Fibroblast of skin of scalp (primary cell): ENCODE measurements at regions not wholly inside any gene's neighbourhood (a gene's known extent, or its start where the extent isn't known, plus 50 kb on each side); places are given as distances from the start of the nearest gene placed in this dataset.

Source experiments
- DNase-seq: peaks from one replicate; pipeline ENCODE4 v3.0.0-alpha.2; 2013

DNA sequence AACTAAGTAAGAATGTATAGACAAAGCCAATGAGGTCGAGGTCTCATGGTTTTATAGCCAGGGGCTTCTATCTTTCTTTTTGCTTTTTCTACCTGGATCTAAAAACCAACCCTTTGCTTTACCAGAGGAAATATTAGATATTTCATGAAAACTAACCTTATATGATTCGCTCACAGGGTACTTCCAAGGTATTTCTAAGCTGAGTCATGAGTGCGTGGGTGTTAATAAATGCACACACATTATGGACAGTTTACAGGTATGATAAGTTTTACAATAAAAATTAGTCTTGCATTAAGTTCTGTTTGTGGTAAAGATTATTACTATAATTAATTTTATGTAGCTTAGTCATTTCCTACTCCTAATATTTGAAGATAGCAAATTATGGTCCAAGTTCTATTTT is 217.2 kb downstream of the CHRM3 start:
- no peak for DNase-seq

- DNase-seq: no peak
Measured at GRCh38 chr1:239606850-239607400, 220.6 kb downstream of the CHRM3 start.

DNA sequence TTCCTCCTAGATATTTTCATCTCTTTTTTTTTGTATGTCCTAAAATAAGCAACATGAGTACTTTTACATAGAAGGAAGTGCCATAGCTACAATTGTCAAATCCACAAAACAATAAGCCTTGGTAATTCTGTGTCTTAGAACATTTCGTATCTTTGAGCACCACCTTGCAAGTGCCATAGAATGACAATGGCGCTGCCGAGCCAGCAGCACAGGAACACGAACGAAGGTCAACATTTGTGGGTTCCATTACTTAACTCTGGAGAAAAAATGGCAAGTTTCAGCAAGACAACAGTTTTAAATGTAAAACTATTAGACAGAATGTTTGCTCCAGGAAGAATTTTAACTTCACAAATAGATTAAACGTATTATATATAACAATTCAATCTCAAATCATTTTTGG is 222.1 kb downstream of the CHRM3 start:
- no peak for DNase-seq

DNA sequence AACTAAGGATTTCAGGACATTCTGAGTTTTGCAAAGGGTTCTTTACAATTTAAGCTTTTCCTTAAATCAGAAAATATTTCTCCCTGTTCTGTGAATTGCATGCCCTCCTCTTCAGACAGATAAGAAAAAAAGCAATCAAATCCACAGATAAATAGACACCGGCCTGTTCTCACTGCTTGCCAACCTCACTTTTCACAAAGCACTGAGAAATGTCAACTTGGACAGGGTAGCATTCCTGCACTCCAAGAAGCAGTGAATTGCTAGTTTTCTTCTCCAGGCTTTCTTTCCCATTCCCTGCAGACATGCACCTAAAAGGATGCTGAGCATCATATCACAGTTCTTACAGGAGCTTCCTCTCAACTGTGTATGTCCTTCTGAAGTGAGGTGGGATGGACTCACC is 226.0 kb downstream of the CHRM3 start:
- no peak for DNase-seq

- no peak for DNase-seq
Measured at GRCh38 chr1:239616673-239617072, 230.3 kb downstream of the CHRM3 start.

- DNase-seq: no peak
Measured at GRCh38 chr1:239617259-239617658, 230.9 kb downstream of the CHRM3 start.

DNA sequence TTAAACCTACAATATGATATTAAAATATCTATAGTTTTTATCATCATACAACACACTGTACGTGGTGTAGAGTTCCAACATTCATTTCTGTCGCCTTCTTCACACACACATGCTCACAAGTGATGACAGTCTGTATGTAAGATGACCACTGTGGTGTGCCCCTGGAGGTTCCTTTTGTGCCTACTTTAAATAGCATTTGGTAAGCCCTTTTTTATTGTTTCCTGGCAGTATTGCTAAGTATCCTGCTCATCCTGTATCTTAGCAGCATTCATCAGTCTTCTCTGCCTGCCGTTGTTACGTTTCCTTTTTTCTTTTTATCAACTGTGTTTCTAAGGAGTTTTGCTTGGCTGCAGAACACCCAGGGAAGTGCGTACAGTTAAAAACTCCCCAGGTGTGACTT is 231.4 kb downstream of the CHRM3 start:
- DNase-seq: no peak

- DNase-seq: no peak
Measured at GRCh38 chr1:239619190-239619589, 232.8 kb downstream of the CHRM3 start.

DNA sequence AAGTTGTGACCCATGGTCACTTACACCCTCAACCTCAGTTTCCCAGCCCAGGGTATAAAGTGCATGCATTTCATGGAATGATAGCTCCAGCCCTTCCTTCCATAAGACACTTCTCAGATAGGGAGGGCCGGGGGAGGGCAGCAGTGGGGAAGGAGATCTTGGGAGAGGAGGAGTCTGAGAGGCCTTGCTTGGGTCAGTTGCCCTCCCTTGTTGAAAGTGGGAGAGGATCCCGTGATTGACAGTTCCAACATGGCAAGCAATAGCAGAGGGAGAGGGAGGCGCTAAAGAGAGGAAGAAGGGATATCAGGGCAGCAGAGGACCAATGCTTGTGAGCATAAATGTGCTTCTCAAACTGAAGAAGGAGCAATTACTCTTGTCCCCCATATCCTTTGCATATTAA is 244.4 kb downstream of the CHRM3 start:
- DNase-seq: no peak

- DNase-seq: no peak
Measured at GRCh38 chr1:239633432-239633831, 247.1 kb downstream of the CHRM3 start.

DNA sequence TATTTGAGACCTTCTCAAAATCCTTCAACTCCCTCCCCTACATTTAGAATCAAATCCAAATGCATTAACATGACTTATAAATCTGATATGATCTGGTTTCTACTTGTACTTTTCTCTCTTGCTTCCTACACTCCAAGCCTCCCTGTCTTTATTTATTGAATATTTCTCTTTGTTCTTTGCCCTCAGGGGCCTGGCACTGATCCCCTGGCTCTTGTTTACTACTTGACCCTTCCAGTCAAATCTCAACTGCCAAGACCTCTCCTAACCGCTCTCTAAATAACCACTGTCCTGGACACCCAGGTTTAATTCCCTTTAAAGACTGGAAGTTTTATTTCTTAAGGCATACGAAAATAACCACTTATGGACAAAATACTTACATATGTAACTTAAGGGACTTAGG is 248.9 kb downstream of the CHRM3 start:
- no peak for DNase-seq

- no peak for DNase-seq
Measured at GRCh38 chr1:239636347-239636746, 250.0 kb downstream of the CHRM3 start.

GRCh38 chr1:239644604-239645003 is 258.2 kb downstream of the CHRM3 start:
- DNase-seq: no peak

- no peak for DNase-seq
Measured at GRCh38 chr1:239647045-239647444, 260.7 kb downstream of the CHRM3 start.

DNA sequence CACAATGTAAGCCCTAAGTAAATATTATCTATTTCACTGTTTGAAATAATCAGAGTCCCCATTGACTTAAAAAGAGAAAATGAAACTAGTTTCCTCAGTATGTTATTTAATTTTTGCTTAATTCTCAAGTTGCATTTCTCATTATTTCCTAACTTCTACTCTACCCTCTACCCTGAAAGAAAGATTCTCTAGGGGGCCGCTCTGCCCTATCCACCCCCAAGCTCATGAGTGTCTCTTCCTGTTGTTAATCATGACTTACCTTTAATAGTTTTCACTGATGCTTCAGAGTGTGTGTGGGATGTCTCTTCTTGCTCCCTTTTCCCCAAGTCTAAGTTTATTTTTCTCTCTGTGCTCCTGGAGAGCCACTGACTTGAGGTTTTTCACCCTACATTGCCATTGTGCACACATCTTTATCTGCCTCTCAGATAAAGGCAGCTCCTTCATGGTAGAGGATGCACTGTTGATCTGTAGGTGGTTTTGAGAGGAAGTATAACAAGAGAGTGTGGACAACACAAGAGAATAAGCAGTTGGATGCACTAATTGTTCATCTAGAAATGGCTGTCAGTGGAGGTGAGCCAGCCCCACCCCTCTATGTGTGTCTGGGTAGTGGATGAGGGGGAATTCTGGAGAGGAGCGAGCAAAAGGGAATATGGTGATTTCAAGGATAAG is 261.7 kb downstream of the CHRM3 start:
- DNase-seq: no peak

- DNase-seq: no peak
Measured at GRCh38 chr1:239655023-239655422, 268.7 kb downstream of the CHRM3 start.

GRCh38 chr1:239657291-239657690 is 270.9 kb downstream of the CHRM3 start:
- no peak for DNase-seq

- no peak for DNase-seq
Measured at GRCh38 chr1:239662950-239663349, 276.6 kb downstream of the CHRM3 start.

DNA sequence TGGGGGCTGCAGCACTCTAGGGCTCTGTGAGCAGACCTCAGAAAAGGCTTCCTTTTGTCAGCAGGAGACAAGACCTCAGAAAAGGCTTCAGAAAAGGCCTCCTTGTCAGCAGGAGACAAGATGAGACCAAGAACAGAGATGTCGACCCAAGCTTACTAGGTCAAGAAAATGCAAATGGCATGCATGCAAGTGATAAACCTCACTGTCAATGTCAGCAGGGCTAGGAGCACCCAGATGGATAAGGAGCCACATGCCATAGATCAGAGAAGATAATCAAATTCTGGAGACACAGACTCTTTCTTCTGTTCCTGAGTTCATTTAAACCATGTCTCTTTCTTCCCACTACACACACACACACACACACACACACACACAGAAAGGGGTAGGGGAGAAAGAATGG is 285.9 kb downstream of the CHRM3 start:
- DNase-seq: no peak

DNA sequence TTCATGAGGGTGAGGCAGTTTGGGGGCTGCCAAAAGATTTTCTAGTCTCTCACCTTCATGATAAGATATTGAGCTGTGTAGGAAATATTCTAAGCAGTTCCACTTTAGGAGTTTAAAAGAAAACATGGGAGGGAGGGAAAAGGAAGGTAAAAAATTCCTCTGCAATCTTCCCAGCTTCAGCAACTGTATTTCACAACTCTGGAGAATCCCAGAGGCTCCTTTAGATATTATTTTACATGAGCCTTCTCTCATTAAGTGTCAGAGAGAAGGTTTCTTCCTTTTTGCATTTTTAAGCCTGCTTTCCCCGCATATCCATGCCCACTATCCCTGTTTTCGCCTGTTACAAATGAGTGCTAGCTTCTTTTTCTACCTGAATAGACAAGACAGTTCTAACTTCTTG is 289.4 kb downstream of the CHRM3 start:
- DNase-seq: no peak

- no peak for DNase-seq
Measured at GRCh38 chr1:239676522-239677273, 290.3 kb downstream of the CHRM3 start.

- no peak for DNase-seq
Measured at GRCh38 chr1:239677362-239677761, 291.0 kb downstream of the CHRM3 start.

DNA sequence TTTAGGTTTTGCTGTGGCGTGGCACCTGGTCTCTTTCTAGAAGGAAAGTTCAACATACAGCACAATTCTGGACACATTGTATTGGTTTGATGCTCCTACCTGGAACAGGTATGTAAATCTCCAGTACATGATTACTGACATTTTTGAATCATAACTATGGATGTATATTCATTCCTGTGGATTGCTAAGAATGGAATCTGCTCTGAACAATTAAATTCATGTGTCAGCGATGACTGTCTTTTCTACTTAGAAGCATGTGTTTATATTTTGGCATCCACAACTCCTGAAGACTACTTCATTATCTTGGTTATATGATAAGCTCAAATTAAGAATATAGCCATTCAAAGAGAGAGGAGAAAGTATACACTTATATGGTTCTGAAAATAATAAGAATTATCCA is 291.8 kb downstream of the CHRM3 start:
- DNase-seq: no peak

GRCh38 chr1:239682046-239682445 is 295.7 kb downstream of the CHRM3 start:
- no peak for DNase-seq
